Naive B cell (primary cell): ENCODE measurements at regions not wholly inside any gene's neighbourhood (a gene's known extent, or its start where the extent isn't known, plus 50 kb on each side); places are given as distances from the start of the nearest gene placed in this dataset.
A peak's percentile ranks its signal among the peaks of the same experiment; 100 is the strongest.
"Not testable (repeated sequence)": the region's sequence is repeated elsewhere in the genome, so short reads cannot be mapped to it uniquely, and the experiment has no call there.

ENCODE experiments used
- ATAC-seq, 2 donors: fragments of 150-1000 bp; cut with Tn5 transposase; 2 replicates each; pipeline ENCODE4 v1.10.0; 2021; ENCODE audit warnings: low read depth in 2 of 2, mild to moderate bottlenecking in 2 of 2, moderate library complexity in 2 of 2
- DNase-seq: peaks from one replicate; pipeline ENCODE4 v3.0.0; 2022
- H3K27ac Mint-ChIP-seq, 6 donors: one replicate each; pipeline ENCODE4 v1.8.0; 2020 to 2022; ENCODE audit warnings: mild to moderate bottlenecking in 6 of 6, mixed read lengths in 6 of 6, moderate library complexity in 5 of 6, inconsistent platforms in 2 of 6
- H3K27me3 Mint-ChIP-seq, 3 donors: one replicate each; pipeline ENCODE4 v1.8.0; 2021 to 2022; ENCODE audit warnings: mixed read lengths in 3 of 3, mild to moderate bottlenecking in 1 of 3
- H3K36me3 Mint-ChIP-seq, 2 donors: one replicate each; pipeline ENCODE4 v1.8.0; 2020 to 2022; ENCODE audit warnings: mixed read lengths in 2 of 2, inconsistent platforms in 1 of 2, mild to moderate bottlenecking in 1 of 2
- H3K4me1 Mint-ChIP-seq, 3 donors: one replicate each; pipeline ENCODE4 v1.8.0; 2020 to 2022; ENCODE audit warnings: mixed read lengths in 3 of 3, inconsistent platforms in 1 of 3, mild to moderate bottlenecking in 1 of 3, moderate library complexity in 1 of 3
- H3K4me3 Mint-ChIP-seq, 8 donors: one replicate each; pipeline ENCODE4 v1.8.0; 2020 to 2022; ENCODE audit warnings: mild to moderate bottlenecking in 8 of 8, mixed read lengths in 8 of 8, moderate library complexity in 8 of 8, inconsistent platforms in 2 of 8
- H3K9me3 Mint-ChIP-seq, 7 donors: one replicate each; pipeline ENCODE4 v1.8.0; 2020 to 2022; ENCODE audit warnings: mixed read lengths in 7 of 7, mild to moderate bottlenecking in 5 of 7, inconsistent platforms in 2 of 7, moderate library complexity in 1 of 7

GRCh38 chr16:7843261-7843660 is 510.6 kb downstream of the RBFOX1 start:
- Mint-ChIP-seq H3K27ac (no peak overlapping the region), H3K27me3 (no peaks in the 10 kb centered on the region), H3K36me3 (no peaks in the 10 kb centered on the region), H3K9me3 (peaks cover 0 to 29% (median 4%) of the 10 kb centered on the region in 7 donors), H3K4me3 (no peak overlapping the region), H3K4me1 (no peaks in the 10 kb centered on the region)
- DNase-seq (no peak), ATAC-seq (no peak)

GRCh38 chr16:7839568-7839967 is 506.9 kb downstream of the RBFOX1 start:
- H3K4me1 Mint-ChIP-seq, result no peaks in the 10 kb centered on the region
- no peaks in the 10 kb centered on the region for H3K27me3 Mint-ChIP-seq
- H3K4me3 Mint-ChIP-seq, result no peak overlapping the region
- H3K9me3 Mint-ChIP-seq, result peaks cover 0 to 24% (median 4%) of the 10 kb centered on the region in 7 donors
- H3K27ac Mint-ChIP-seq, result no peak overlapping the region
- no peaks in the 10 kb centered on the region for H3K36me3 Mint-ChIP-seq
- ATAC-seq, result no peak
- no peak for DNase-seq

GRCh38 chr16:7834771-7835431 is 502.3 kb downstream of the RBFOX1 start:
- ATAC-seq, result no peak
- Mint-ChIP-seq H3K4me3 (peak overlapping the region in 1 of 8 donors; percentile 12), H3K36me3 (no peaks in the 10 kb centered on the region), H3K9me3 (peaks cover 0 to 9% (median 3%) of the 10 kb centered on the region in 7 donors), H3K27ac (no peak overlapping the region), H3K4me1 (no peaks in the 10 kb centered on the region), H3K27me3 (no peaks in the 10 kb centered on the region)
- no peak for DNase-seq

GRCh38 chr16:7820816-7821215 is 488.2 kb downstream of the RBFOX1 start:
- DNase-seq (no peak), ATAC-seq (no peak)
- no peaks in the 10 kb centered on the region for H3K36me3 Mint-ChIP-seq
- H3K4me1 Mint-ChIP-seq, result no peaks in the 10 kb centered on the region
- H3K27me3 Mint-ChIP-seq, result no peaks in the 10 kb centered on the region
- no peak overlapping the region for H3K27ac Mint-ChIP-seq
- peaks cover 0 to 2% (median 0%) of the 10 kb centered on the region in 7 donors for H3K9me3 Mint-ChIP-seq
- H3K4me3 Mint-ChIP-seq, result no peak overlapping the region

DNA sequence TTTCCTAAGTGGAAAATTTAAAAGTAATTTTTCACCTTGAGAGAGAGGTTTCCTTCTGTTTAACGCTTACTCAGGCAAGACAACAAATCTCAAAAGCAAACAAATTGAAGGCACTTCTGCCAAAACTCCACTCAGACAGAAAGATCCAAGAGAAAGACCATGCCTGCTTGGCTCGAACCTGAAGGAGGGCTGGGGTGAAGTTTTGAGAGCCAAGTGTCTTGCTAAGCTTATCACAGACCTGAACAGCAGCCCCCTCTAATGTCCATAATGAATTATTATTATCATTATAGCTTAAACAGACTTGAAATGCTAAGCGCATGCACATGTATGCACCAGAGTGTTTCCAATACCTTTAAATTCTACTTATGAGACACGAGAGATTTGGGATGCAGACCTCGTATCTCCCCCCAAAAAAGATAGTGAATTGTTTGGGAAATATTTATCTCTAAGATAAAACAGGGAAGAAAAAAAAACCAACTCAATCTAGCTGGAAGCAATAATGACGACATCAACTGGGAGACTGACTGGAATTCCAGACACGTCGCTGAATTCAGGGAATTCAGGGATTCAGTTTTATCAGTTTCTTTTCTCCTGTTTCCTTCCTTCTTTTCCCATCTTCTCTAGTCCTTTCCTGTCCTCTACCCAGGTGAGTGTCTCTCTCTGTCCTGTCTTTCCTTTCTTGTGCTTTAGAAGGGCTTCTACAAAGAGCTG is 473.2 kb downstream of the RBFOX1 start:
- no peak for DNase-seq
- H3K27ac Mint-ChIP-seq, result no peak overlapping the region
- no peak overlapping the region for H3K4me3 Mint-ChIP-seq

DNA sequence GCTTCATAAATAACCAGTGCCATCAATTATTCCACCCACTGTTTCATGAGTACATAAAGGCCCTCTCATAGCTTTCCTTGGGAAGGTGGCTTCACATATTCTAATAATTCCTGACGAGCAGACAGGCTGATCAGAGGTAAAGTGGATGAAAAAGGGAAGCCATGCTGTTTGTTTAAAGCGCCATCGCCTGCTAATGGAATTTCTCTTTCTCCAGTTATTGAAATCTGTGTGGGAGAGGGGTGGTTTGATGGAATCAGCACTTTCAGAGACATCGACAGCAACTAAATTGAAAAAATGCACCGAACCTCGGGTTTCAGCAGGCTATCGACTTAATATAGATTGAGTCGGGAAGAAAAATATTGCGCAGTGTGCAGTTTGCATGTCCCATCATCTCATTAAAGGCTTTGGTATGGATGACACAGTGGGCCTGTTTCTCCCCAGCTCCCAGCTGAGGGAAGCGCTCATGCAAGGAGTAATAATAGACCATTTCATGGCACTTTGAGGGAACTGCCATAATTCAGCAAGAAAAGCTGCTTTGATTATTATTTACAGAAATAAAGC is 472.1 kb downstream of the RBFOX1 start:
- Mint-ChIP-seq H3K9me3 (peaks cover 0 to 9% (median 2%) of the 10 kb centered on the region in 7 donors), H3K36me3 (no peaks in the 10 kb centered on the region), H3K4me3 (no peak overlapping the region), H3K27ac (no peak overlapping the region), H3K27me3 (peaks cover 0 to 7% (median 6%) of the 10 kb centered on the region in 3 donors), H3K4me1 (no peaks in the 10 kb centered on the region)
- no peak for DNase-seq
- ATAC-seq, result no peak

More for the DNA sequence above, 473.2 kb downstream of the RBFOX1 start:
- no peak for ATAC-seq
- peaks cover 0 to 7% (median 6%) of the 10 kb centered on the region in 3 donors for H3K27me3 Mint-ChIP-seq
- H3K36me3 Mint-ChIP-seq, result no peaks in the 10 kb centered on the region
- no peaks in the 10 kb centered on the region for H3K4me1 Mint-ChIP-seq
- peaks cover 0 to 9% (median 2%) of the 10 kb centered on the region in 7 donors for H3K9me3 Mint-ChIP-seq

DNA sequence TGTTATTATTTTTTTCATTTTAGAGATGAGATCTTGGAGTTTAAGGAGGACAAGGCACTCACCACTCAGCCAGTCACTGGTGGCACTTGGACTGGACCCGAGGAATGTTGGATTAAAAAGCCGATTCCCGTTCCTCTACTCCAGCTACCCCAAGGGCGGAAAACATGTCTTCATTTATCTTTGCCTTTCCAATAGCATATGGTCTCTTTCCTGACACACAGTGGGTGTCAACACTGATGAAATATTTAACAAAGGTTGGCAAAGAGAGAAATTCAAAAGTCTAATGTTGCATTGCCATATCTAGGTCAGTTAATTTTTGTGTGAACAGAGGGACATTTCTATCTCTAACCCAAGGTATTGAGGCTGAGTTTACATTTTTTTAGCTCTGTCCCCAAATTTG is 459.7 kb downstream of the RBFOX1 start:
- no peak overlapping the region for H3K27ac Mint-ChIP-seq

DNA sequence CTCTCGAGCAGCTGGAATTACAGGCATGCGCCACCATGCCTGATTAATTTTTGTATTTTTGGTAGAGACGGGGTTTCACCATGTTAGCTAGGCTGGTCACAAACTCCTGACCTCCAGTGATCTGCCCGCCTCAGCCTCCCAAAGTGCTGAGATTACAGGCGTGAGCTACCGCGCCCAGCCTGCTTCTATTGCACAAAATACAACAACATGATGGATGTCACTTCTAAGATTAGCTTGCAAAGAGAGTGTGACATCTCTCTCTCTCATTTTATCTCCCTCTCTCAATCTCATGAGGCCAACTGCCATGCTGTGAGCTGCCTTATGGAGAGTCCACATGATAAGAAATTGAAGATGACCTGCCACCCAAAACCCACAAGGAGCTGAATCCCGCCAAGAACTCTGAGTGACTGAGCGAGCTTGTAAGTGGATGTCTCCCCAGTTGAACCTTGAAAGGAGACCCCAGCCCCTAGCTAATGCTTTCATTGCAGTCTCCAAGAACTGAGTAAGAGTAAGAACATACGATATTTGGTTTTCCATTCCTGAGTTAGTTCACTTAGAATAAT is 458.5 kb downstream of the RBFOX1 start:
- DNase-seq (no peak), ATAC-seq (no peak)
- no peaks in the 10 kb centered on the region for H3K27me3 Mint-ChIP-seq
- H3K4me1 Mint-ChIP-seq, result no peaks in the 10 kb centered on the region
- H3K4me3 Mint-ChIP-seq, result no peak overlapping the region
- H3K9me3 Mint-ChIP-seq, result peaks cover 0 to 14% (median 0%) of the 10 kb centered on the region in 7 donors
- H3K27ac Mint-ChIP-seq, result no peak overlapping the region
- H3K36me3 Mint-ChIP-seq, result no peaks in the 10 kb centered on the region

More for the DNA sequence above, 459.7 kb downstream of the RBFOX1 start:
- DNase-seq, result no peak
- H3K9me3 Mint-ChIP-seq, result peaks cover 0 to 11% (median 0%) of the 10 kb centered on the region in 7 donors
- no peak for ATAC-seq
- no peaks in the 10 kb centered on the region for H3K27me3 Mint-ChIP-seq
- H3K36me3 Mint-ChIP-seq, result no peaks in the 10 kb centered on the region
- H3K4me3 Mint-ChIP-seq, result no peak overlapping the region
- no peaks in the 10 kb centered on the region for H3K4me1 Mint-ChIP-seq

DNA sequence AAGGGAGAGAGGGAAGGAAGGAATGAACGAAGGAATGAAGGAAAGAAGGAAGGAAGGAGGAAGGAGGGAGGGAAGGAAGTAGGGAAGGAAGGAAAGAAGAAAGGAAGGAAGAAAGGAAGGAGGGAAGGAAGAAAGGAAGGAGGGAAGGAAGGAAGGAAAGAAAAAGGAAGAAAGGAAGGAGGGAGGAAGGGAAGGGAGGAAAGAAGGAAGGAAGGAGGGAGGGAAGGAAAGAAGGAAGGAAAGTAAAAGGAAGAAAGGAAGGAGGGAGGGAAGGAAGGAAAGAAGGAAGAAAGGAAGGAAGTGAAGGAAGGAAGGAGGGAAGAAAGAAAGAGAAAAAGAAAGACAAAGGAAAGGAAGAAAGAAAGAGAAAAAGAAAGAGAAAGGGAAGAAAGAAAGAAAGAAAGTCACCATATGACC is 442.4 kb downstream of the RBFOX1 start:
- peaks cover 2 to 34% (median 8%) of the 10 kb centered on the region in 7 donors for H3K9me3 Mint-ChIP-seq
- H3K4me3 Mint-ChIP-seq, result no peak overlapping the region
- no peaks in the 10 kb centered on the region for H3K4me1 Mint-ChIP-seq
- H3K36me3 Mint-ChIP-seq, result no peaks in the 10 kb centered on the region
- no peak for ATAC-seq
- H3K27ac Mint-ChIP-seq, result no peak overlapping the region
- DNase-seq, result no peak
- H3K27me3 Mint-ChIP-seq, result no peaks in the 10 kb centered on the region

DNA sequence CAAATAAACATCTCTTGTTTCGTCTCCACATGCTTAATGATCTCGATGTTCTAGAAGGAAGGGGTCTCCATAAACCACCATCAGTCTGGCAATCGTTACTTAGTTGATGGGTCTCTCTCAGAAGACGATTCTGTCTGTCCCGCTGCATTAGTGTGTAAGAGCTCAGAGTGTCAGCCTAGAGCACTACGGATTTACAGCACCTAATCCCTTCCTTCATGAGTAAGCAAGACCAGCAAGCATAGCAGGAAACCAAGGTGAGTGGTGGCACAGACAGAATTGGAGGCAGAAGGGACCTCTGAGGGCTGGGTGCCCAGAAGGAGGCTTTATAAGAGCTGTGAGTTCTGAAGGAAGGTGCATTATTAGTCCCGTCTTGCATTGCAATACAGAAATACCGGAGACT is 440.1 kb downstream of the RBFOX1 start:
- DNase-seq (no peak), ATAC-seq (no peak)
- Mint-ChIP-seq H3K9me3 (peaks cover 0 to 23% (median 8%) of the 10 kb centered on the region in 7 donors), H3K4me3 (no peak overlapping the region), H3K4me1 (no peaks in the 10 kb centered on the region), H3K27me3 (no peaks in the 10 kb centered on the region), H3K36me3 (no peaks in the 10 kb centered on the region), H3K27ac (no peak overlapping the region)

DNA sequence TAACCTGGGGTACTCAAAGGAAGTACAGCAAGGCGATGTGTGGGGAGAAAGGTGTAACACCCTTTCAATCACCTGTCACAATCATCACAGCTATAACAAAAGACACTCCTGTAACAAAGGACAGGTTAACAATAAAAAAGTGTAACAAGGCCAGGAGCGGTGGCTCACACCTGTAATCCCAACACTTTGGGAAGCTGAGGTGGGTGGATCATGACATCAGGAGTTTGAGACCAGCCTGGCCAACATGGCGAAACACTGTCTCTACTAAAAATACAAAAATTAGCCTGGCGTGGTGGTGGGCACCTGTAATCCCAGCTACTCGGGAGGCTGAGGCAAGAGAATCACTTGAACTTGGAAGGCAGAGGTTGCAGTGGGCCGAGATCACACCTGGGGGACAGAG is 436.4 kb downstream of the RBFOX1 start:
- not testable (repeated sequence) for H3K27me3 Mint-ChIP-seq, H3K27ac Mint-ChIP-seq, ATAC-seq, H3K36me3 Mint-ChIP-seq, H3K4me3 Mint-ChIP-seq, H3K4me1 Mint-ChIP-seq, DNase-seq
- H3K9me3 Mint-ChIP-seq, result peaks cover 0 to 11% (median 3%) of the 10 kb centered on the region in 7 donors

GRCh38 chr16:7765079-7765550 is 432.5 kb downstream of the RBFOX1 start:
- Mint-ChIP-seq H3K27me3 (no peaks in the 10 kb centered on the region), H3K27ac (no peak overlapping the region), H3K9me3 (peaks cover 0 to 11% (median 4%) of the 10 kb centered on the region in 7 donors), H3K4me3 (no peak overlapping the region), H3K36me3 (no peaks in the 10 kb centered on the region), H3K4me1 (no peaks in the 10 kb centered on the region)
- DNase-seq, result no peak
- no peak for ATAC-seq

DNA sequence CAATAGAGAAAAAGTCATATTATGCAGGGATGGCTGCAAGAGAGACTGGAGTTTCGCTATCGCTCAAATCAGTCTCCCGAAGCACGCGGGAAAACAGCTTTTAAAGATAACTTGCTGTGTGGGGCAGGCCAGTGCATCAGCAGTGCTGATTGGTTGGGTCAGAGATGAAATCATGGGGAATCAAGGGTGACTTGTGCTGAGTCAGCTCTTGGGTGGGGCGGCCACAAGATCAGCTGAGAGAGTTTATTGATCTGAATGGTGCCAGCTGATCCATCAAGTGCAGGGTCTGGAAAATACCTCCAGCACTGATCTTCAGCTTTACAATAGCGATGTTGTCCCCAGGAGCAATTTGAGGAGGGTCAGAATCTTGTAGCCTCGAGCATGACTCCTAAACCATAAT is 430.5 kb downstream of the RBFOX1 start:
- Mint-ChIP-seq H3K9me3 (peaks cover 0 to 11% (median 4%) of the 10 kb centered on the region in 7 donors), H3K4me3 (no peak overlapping the region), H3K4me1 (no peaks in the 10 kb centered on the region), H3K27me3 (no peaks in the 10 kb centered on the region), H3K36me3 (no peaks in the 10 kb centered on the region), H3K27ac (no peak overlapping the region)
- no peak for ATAC-seq
- DNase-seq, result no peak
